ENCODE measurements at regions not wholly inside any gene's neighbourhood (a gene's known extent, or its start where the extent isn't known, plus 50 kb on each side); places are given as distances from the start of the nearest gene placed in this dataset.

- TF ChIP-seq, protein P1, sequence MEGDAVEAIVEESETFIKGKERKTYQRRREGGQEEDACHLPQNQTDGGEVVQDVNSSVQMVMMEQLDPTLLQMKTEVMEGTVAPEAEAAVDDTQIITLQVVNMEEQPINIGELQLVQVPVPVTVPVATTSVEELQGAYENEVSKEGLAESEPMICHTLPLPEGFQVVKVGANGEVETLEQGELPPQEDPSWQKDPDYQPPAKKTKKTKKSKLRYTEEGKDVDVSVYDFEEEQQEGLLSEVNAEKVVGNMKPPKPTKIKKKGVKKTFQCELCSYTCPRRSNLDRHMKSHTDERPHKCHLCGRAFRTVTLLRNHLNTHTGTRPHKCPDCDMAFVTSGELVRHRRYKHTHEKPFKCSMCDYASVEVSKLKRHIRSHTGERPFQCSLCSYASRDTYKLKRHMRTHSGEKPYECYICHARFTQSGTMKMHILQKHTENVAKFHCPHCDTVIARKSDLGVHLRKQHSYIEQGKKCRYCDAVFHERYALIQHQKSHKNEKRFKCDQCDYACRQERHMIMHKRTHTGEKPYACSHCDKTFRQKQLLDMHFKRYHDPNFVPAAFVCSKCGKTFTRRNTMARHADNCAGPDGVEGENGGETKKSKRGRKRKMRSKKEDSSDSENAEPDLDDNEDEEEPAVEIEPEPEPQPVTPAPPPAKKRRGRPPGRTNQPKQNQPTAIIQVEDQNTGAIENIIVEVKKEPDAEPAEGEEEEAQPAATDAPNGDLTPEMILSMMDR (IDR thresholded peaks at IDR 0.05; ENCODE audit: control extremely low read depth, extremely low read depth, low read depth, missing control alignments): no peak
- POLR2A ChIA-PET: no interaction called here
- CTCF ChIA-PET: no interaction called here
- no peak for DNase-seq (ENCODE audit: extremely low spot score)
These were observed 66.0 kb upstream of the IRX4 start for GRCh38 chr5:1948663-1949191.

GRCh38 chr5:1948111-1948510 is 65.4 kb upstream of the IRX4 start:
- CTCF ChIA-PET: no interaction called here
- POLR2A ChIA-PET: no interaction called here
- TF ChIP-seq, protein P1 (IDR thresholded peaks at IDR 0.05; ENCODE audit: control extremely low read depth, extremely low read depth, low read depth, missing control alignments): no peak
- DNase-seq (ENCODE audit: extremely low spot score): no peak

DNA sequence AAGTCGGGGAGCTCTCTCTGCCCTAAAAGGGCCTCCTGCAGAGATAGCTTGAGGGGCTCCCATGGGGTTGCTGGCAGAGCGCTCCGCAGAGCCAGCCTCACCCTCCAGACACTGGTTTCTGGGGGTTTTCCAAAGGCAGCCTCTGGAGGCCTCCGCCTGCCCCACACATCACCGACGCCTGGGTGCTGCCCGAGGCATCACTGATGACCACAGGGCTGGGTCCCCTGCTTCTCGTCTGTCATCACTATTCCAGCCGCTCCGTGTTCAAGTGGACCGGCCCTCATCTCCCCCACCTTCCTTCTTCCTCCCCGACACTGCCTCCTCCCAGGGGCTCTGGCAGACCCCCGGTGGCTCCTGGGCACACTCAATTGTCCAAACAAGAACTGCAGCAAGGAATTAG is 64.1 kb upstream of the IRX4 start:
- DNase-seq (ENCODE audit: extremely low spot score): no peak
- TF ChIP-seq, protein P1 (IDR thresholded peaks at IDR 0.05; ENCODE audit: control extremely low read depth, extremely low read depth, low read depth, missing control alignments): no peak
- ChIA-PET POLR2A (no interaction called here), CTCF (no interaction called here)

- no peak for DNase-seq (ENCODE audit: extremely low spot score)
- TF ChIP-seq, protein P1 (IDR thresholded peaks at IDR 0.05; ENCODE audit: control extremely low read depth, extremely low read depth, low read depth, missing control alignments): no peak
- ChIA-PET POLR2A (no interaction called here), CTCF (no interaction called here)
These were observed 63.5 kb upstream of the IRX4 start for GRCh38 chr5:1946122-1946677.

GRCh38 chr5:1945606-1946005 is 62.9 kb upstream of the IRX4 start:
- ChIA-PET POLR2A (no interaction called here), CTCF (no interaction called here)
- TF ChIP-seq, protein P1 (IDR thresholded peaks at IDR 0.05; ENCODE audit: control extremely low read depth, extremely low read depth, low read depth, missing control alignments): no peak
- DNase-seq (ENCODE audit: extremely low spot score): no peak

DNA sequence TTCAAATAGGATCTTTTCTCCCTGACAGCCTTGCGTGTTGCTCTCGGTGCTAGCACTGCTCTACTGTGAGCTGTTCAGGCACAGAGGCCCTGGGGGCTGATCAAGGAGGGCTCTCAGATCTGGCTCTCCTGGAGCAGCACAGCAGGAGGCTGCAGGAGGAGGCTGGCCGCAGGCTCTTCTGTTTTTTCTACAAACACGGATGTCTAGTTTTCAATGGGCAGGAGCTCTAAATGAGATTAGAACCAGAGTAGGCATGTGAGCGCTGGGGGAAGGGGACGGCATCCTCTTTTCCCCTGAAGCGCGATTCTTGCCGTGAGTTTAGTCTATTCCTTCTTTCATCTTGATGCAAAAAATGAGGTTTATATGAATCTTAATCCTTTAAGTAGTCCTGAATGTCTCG is 61.7 kb upstream of the IRX4 start:
- ChIA-PET CTCF (no interaction called here), POLR2A (no interaction called here)
- DNase-seq (ENCODE audit: extremely low spot score): no peak
- TF ChIP-seq, protein P1 (IDR thresholded peaks at IDR 0.05; ENCODE audit: control extremely low read depth, extremely low read depth, low read depth, missing control alignments): no peak

- CTCF ChIA-PET: no interaction called here
- no peak for DNase-seq (ENCODE audit: extremely low spot score)
- POLR2A ChIA-PET: no interaction called here
- TF ChIP-seq, protein P1 (IDR thresholded peaks at IDR 0.05; ENCODE audit: control extremely low read depth, extremely low read depth, low read depth, missing control alignments): no peak
These were observed 60.8 kb upstream of the IRX4 start for GRCh38 chr5:1943481-1943880.
